Nephron progenitor cell (in vitro differentiated cells): ENCODE measurements at regions not wholly inside any gene's neighbourhood (a gene's known extent, or its start where the extent isn't known, plus 50 kb on each side); places are given as distances from the start of the nearest gene placed in this dataset.

Experiments
- DNase-seq: peaks from one replicate; pipeline ENCODE4 v3.0.0; 2021
- H3K27ac Mint-ChIP-seq: 2 replicates; pipeline ENCODE4 v1.8.0; 2021; ENCODE audit warnings: mild to moderate bottlenecking, moderate library complexity, mixed read lengths
- H3K27me3 Mint-ChIP-seq: 2 replicates; pipeline ENCODE4 v1.8.0; 2021; ENCODE audit warnings: mild to moderate bottlenecking, low read depth, mixed read lengths; ENCODE audit not compliant: poor library complexity
- H3K36me3 Mint-ChIP-seq: 2 replicates; pipeline ENCODE4 v1.8.0; 2021; ENCODE audit warnings: low read depth, mixed read lengths
- H3K4me1 Mint-ChIP-seq: 2 replicates; pipeline ENCODE4 v1.8.0; 2021; ENCODE audit warnings: mixed read lengths
- H3K4me3 Mint-ChIP-seq: 2 replicates; pipeline ENCODE4 v1.8.0; 2021; ENCODE audit warnings: mild to moderate bottlenecking, moderate library complexity, mixed read lengths
- H3K9me3 Mint-ChIP-seq: 2 replicates; pipeline ENCODE4 v1.8.0; 2021; ENCODE audit warnings: mild to moderate bottlenecking, moderate library complexity, mixed read lengths
- TF ChIP-seq, protein P1 (sequence below): fragments of 200-600 bp; sonication (generic); IDR thresholded peaks from 2 replicates; pipeline ENCODE4 v1.5.0; 2021; ENCODE audit warnings: antibody characterized with exemption

GRCh38 chr3:74564560-74564959, 49.9 kb downstream of the CNTN3 start:
- Mint-ChIP-seq H3K4me1 (no peaks in the 10 kb centered on the region), H3K36me3 (no peaks in the 10 kb centered on the region), H3K27me3 (no peaks in the 10 kb centered on the region), H3K9me3 (no peaks in the 10 kb centered on the region), H3K27ac (no peak overlapping the region), H3K4me3 (no peak overlapping the region)
- TF ChIP-seq, protein P1, sequence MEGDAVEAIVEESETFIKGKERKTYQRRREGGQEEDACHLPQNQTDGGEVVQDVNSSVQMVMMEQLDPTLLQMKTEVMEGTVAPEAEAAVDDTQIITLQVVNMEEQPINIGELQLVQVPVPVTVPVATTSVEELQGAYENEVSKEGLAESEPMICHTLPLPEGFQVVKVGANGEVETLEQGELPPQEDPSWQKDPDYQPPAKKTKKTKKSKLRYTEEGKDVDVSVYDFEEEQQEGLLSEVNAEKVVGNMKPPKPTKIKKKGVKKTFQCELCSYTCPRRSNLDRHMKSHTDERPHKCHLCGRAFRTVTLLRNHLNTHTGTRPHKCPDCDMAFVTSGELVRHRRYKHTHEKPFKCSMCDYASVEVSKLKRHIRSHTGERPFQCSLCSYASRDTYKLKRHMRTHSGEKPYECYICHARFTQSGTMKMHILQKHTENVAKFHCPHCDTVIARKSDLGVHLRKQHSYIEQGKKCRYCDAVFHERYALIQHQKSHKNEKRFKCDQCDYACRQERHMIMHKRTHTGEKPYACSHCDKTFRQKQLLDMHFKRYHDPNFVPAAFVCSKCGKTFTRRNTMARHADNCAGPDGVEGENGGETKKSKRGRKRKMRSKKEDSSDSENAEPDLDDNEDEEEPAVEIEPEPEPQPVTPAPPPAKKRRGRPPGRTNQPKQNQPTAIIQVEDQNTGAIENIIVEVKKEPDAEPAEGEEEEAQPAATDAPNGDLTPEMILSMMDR: no peak
- DNase-seq: no peak

GRCh38 chr3:74562558-74563269, 51.7 kb downstream of the CNTN3 start:
- no peak overlapping the region for H3K27ac Mint-ChIP-seq
- H3K9me3 Mint-ChIP-seq: no peaks in the 10 kb centered on the region
- H3K4me3 Mint-ChIP-seq: no peak overlapping the region
- H3K4me1 Mint-ChIP-seq: no peaks in the 10 kb centered on the region
- TF ChIP-seq, protein P1: no peak
- DNase-seq: no peak
- no peaks in the 10 kb centered on the region for H3K36me3 Mint-ChIP-seq
- peaks cover 4% of the 10 kb centered on the region for H3K27me3 Mint-ChIP-seq

DNA sequence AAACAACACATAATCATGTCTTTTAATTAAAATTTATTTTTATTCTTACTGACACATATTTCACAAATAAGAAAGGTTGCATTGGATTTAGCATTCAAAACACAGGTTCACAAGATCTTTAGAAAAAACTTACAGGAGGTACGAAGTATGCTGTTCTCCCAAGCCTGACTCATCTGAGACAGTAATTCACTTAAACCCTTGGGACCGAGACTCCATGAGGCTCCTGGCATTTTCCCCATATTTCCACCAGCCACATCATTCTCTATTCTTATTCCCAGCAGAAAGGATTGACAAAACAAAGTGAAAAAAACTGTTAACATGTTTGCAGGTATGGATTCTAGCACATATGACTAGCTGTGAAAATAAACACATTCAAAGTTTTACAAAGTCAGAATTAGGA, 52.6 kb downstream of the CNTN3 start:
- Mint-ChIP-seq H3K4me1 (no peaks in the 10 kb centered on the region), H3K27me3 (peaks cover 4% of the 10 kb centered on the region), H3K9me3 (no peaks in the 10 kb centered on the region), H3K27ac (no peak overlapping the region), H3K4me3 (no peak overlapping the region), H3K36me3 (no peaks in the 10 kb centered on the region)
- no peak for DNase-seq
- TF ChIP-seq, protein P1: no peak

DNA sequence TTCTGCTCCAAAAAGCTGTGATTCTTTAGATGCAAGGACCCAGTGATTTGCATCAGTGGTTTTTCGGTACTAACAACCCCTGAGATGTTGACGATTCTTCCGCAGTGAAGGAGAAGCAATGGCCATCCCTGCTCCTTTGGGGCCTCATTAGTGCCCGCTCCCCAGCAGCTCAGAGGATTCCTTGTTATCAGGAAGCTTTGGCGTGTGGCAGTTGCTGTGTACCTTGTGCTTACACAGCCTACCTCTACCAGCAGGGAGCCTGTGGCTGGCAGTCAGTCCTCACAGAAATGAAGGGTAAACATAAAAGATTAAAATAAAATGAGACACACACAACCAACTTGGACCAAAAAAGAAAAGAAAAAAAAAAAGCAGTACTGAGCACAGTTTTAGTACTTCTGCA, 55.2 kb downstream of the CNTN3 start:
- no peak for DNase-seq
- H3K27me3 Mint-ChIP-seq: peaks cover 4% of the 10 kb centered on the region
- TF ChIP-seq, protein P1: no peak

GRCh38 chr3:74550686-74551085, 63.8 kb downstream of the CNTN3 start:
- Mint-ChIP-seq H3K4me1 (no peaks in the 10 kb centered on the region), H3K9me3 (peaks cover 9% of the 10 kb centered on the region), H3K27ac (no peak overlapping the region), H3K36me3 (no peaks in the 10 kb centered on the region), H3K4me3 (no peak overlapping the region), H3K27me3 (peaks cover 3% of the 10 kb centered on the region)
- no peak for DNase-seq
- TF ChIP-seq, protein P1: no peak

More for the DNA sequence above, 55.2 kb downstream of the CNTN3 start:
- H3K36me3 Mint-ChIP-seq: no peaks in the 10 kb centered on the region
- H3K9me3 Mint-ChIP-seq: peaks cover 14% of the 10 kb centered on the region
- H3K4me3 Mint-ChIP-seq: no peak overlapping the region
- H3K4me1 Mint-ChIP-seq: no peaks in the 10 kb centered on the region
- no peak overlapping the region for H3K27ac Mint-ChIP-seq

GRCh38 chr3:74546426-74546825, 68.0 kb downstream of the CNTN3 start:
- Mint-ChIP-seq H3K27me3 (peaks cover 3% of the 10 kb centered on the region), H3K4me1 (no peaks in the 10 kb centered on the region), H3K9me3 (no peaks in the 10 kb centered on the region), H3K36me3 (no peaks in the 10 kb centered on the region), H3K4me3 (no peak overlapping the region), H3K27ac (no peak overlapping the region)
- no peak for DNase-seq
- TF ChIP-seq, protein P1: no peak
